Astrocyte (in vitro differentiated cells and primary cell): ENCODE measurements at regions not wholly inside any gene's neighbourhood (a gene's known extent, or its start where the extent isn't known, plus 50 kb on each side); places are given as distances from the start of the nearest gene placed in this dataset.

Experiments used
- EZH2 ChIP-seq: IDR thresholded peaks from 2 replicates; pipeline ENCODE4 v1.6.1; 2012; ENCODE audit warnings: mild to moderate bottlenecking, low read length, inconsistent platforms; ENCODE audit not compliant: insufficient read depth
- TF ChIP-seq, protein P1 (sequence below): IDR thresholded peaks from 2 replicates; pipeline ENCODE4 v1.5.1; 2011; ENCODE audit warnings: low read depth, mild to moderate bottlenecking, inconsistent platforms, low read length, moderate library complexity; ENCODE audit not compliant: insufficient read depth

DNA sequence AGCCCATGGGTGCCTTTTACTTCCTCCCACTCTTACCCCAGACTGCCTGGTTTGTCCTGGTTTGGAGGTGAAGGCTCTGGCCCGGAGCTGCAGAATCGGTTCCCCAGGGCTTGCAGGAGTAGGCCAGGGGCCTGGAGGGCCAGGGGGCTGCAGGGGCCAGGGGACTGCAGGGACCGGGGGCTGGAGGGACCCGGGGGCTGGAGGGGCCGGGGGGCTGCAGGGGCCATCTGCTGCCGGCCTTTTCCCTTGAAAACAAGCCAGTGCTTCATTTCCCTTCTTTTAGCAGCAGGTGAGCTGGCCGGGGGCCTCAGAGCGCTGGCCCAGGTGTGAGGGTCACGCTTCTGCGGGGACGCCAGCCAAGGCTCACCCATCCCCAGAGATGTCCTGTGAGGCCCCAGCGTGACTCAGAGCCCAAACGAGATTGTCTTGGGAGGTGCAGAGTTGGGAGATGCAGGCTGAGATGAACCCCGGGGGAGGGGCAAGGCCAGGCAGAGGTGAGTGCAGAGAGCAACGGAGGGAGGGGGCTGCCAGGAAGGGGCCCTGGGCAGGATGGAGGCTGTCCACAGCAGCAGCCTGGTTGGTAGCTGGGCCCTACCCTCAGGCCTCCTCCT lies 154.9 kb downstream of the KIF26A start:
- TF ChIP-seq, protein P1, sequence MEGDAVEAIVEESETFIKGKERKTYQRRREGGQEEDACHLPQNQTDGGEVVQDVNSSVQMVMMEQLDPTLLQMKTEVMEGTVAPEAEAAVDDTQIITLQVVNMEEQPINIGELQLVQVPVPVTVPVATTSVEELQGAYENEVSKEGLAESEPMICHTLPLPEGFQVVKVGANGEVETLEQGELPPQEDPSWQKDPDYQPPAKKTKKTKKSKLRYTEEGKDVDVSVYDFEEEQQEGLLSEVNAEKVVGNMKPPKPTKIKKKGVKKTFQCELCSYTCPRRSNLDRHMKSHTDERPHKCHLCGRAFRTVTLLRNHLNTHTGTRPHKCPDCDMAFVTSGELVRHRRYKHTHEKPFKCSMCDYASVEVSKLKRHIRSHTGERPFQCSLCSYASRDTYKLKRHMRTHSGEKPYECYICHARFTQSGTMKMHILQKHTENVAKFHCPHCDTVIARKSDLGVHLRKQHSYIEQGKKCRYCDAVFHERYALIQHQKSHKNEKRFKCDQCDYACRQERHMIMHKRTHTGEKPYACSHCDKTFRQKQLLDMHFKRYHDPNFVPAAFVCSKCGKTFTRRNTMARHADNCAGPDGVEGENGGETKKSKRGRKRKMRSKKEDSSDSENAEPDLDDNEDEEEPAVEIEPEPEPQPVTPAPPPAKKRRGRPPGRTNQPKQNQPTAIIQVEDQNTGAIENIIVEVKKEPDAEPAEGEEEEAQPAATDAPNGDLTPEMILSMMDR = no peak
- TF ChIP-seq EZH2 = no peak
